ENCODE measurements at regions not wholly inside any gene's neighbourhood (a gene's known extent, or its start where the extent isn't known, plus 50 kb on each side); places are given as distances from the start of the nearest gene placed in this dataset.
"Not testable (repeated sequence)": the region's sequence is repeated elsewhere in the genome, so short reads cannot be mapped to it uniquely, and the experiment has no call there.

GRCh38 chr22:27318516-27318915 is 483.0 kb downstream of the MN1 start:
- no peak for TF ChIP-seq CTCF (IDR thresholded peaks at IDR 0.05)
- intact Hi-C loops (cut with DNase I; ENCODE audit: low total_unique reads): no loop called here
- H3K27me3 ChIP-seq: peaks cover 0 to 5% of the 10 kb centered on the region in 2 donors
- H3K4me3 ChIP-seq: no peak overlapping the region
- DNase-seq: no peak
- H3K27ac ChIP-seq: no peak overlapping the region
- H3K9me3 ChIP-seq: no peaks in the 10 kb centered on the region
- peaks cover 0 to 11% (median 4%) of the 10 kb centered on the region in 4 donors for H3K4me1 ChIP-seq
- no peaks in the 10 kb centered on the region for H3K36me3 ChIP-seq

GRCh38 chr22:27323661-27324060 is 477.9 kb downstream of the MN1 start:
- Histone ChIP-seq H3K4me3 (no peak overlapping the region), H3K4me1 (no peaks in the 10 kb centered on the region), H3K27me3 (peaks cover 0 to 20% of the 10 kb centered on the region in 2 donors), H3K36me3 (no peaks in the 10 kb centered on the region), H3K27ac (no peak overlapping the region), H3K9me3 (no peaks in the 10 kb centered on the region)
- DNase-seq: no peak
- intact Hi-C loops (cut with DNase I; ENCODE audit: low total_unique reads): no loop called here
- no peak for TF ChIP-seq CTCF (IDR thresholded peaks at IDR 0.05)

GRCh38 chr22:27324908-27325307 is 476.6 kb downstream of the MN1 start:
- H3K27ac ChIP-seq; H3K4me1 ChIP-seq; H3K4me3 ChIP-seq; H3K36me3 ChIP-seq; H3K9me3 ChIP-seq; intact Hi-C loops (cut with DNase I; ENCODE audit: low total_unique reads); DNase-seq: not testable (repeated sequence)
- H3K27me3 ChIP-seq: peaks cover 0 to 20% of the 10 kb centered on the region in 2 donors

GRCh38 chr22:27327497-27327896 is 474.1 kb downstream of the MN1 start:
- H3K9me3 ChIP-seq: no peaks in the 10 kb centered on the region
- TF ChIP-seq CTCF (IDR thresholded peaks at IDR 0.05): no peak
- DNase-seq: no peak
- peaks cover 0 to 20% of the 10 kb centered on the region in 2 donors for H3K27me3 ChIP-seq
- H3K4me1 ChIP-seq: peaks cover 0 to 11% (median 2%) of the 10 kb centered on the region in 4 donors
- intact Hi-C loops (cut with DNase I; ENCODE audit: low total_unique reads): no loop called here
- H3K27ac ChIP-seq: no peak overlapping the region
- no peak overlapping the region for H3K4me3 ChIP-seq
- no peaks in the 10 kb centered on the region for H3K36me3 ChIP-seq

- TF ChIP-seq CTCF (IDR thresholded peaks at IDR 0.05): no peak
- Histone ChIP-seq H3K9me3 (no peaks in the 10 kb centered on the region), H3K36me3 (no peaks in the 10 kb centered on the region), H3K27ac (no peak overlapping the region), H3K4me3 (no peak overlapping the region), H3K4me1 (peaks cover 0 to 11% (median 2%) of the 10 kb centered on the region in 4 donors), H3K27me3 (peaks cover 0 to 17% of the 10 kb centered on the region in 2 donors)
- DNase-seq: no peak
- intact Hi-C loops (cut with DNase I; ENCODE audit: low total_unique reads): no loop called here
These were observed 473.4 kb downstream of the MN1 start for GRCh38 chr22:27327981-27328721.

GRCh38 chr22:27329131-27329850 is 472.3 kb downstream of the MN1 start:
- peaks cover 0 to 8% of the 10 kb centered on the region in 2 donors for H3K27me3 ChIP-seq
- intact Hi-C loops (cut with DNase I; ENCODE audit: low total_unique reads): no loop called here
- no peaks in the 10 kb centered on the region for H3K36me3 ChIP-seq
- no peaks in the 10 kb centered on the region for H3K9me3 ChIP-seq
- no peak for DNase-seq
- no peak for TF ChIP-seq CTCF (IDR thresholded peaks at IDR 0.05)
- H3K4me3 ChIP-seq: no peak overlapping the region
- peaks cover 0 to 11% (median 2%) of the 10 kb centered on the region in 4 donors for H3K4me1 ChIP-seq
- H3K27ac ChIP-seq: no peak overlapping the region

Data from tibial artery (tissue), 4 donors.